Neural cell (in vitro differentiated cells): ENCODE measurements at regions not wholly inside any gene's neighbourhood (a gene's known extent, or its start where the extent isn't known, plus 50 kb on each side); places are given as distances from the start of the nearest gene placed in this dataset.

ENCODE experiments used
- H2AFZ ChIP-seq: fragments of 200-600, 300-800 bp; sonication (generic), shearing (Covaris generic); 2 replicates; pipeline ENCODE4 v1.6.0; 2014; ENCODE audit warnings: low read depth, mild to moderate bottlenecking, antibody characterized with exemption, low read length, moderate library complexity
- H3F3A ChIP-seq: fragments of 200-600 bp; shearing (Covaris generic); 2 replicates; pipeline ENCODE4 v1.6.1; 2016; ENCODE audit warnings: mild to moderate bottlenecking, moderate library complexity, mixed read lengths, antibody characterized with exemption, low read length; ENCODE audit not compliant: insufficient read depth, poor library complexity, severe bottlenecking
- H3K27ac ChIP-seq: fragments of 200-600, 300-800 bp; sonication (generic), shearing (Covaris generic); 2 replicates; pipeline ENCODE4 v1.5.1; 2014; ENCODE audit warnings: mild to moderate bottlenecking, low read length, moderate library complexity
- H3K27me3 ChIP-seq: fragments of 300-800, 200-600 bp; sonication (generic), shearing (Covaris generic); 2 replicates; pipeline ENCODE4 v1.6.0; 2014; ENCODE audit warnings: mild to moderate bottlenecking, low read depth, low read length, moderate library complexity; ENCODE audit not compliant: insufficient read depth
- H3K36me3 ChIP-seq: fragments of 300-800, 200-600 bp; sonication (generic), shearing (Covaris generic); 2 replicates; pipeline ENCODE4 v1.5.1; 2014; ENCODE audit warnings: mild to moderate bottlenecking, antibody characterized with exemption, low read length, moderate library complexity; ENCODE audit not compliant: insufficient read depth
- H3K4me2 ChIP-seq: fragments of 300-800, 200-600 bp; sonication (generic), shearing (Covaris generic); 2 replicates; pipeline ENCODE4 v1.6.0; 2014; ENCODE audit warnings: mild to moderate bottlenecking, low read length
- H3K4me3 ChIP-seq: fragments of 300-800, 200-600 bp; sonication (generic), shearing (Covaris generic); 2 replicates; pipeline ENCODE4 v1.5.1; 2014; ENCODE audit warnings: mild to moderate bottlenecking, low read length, moderate library complexity
- H3K79me2 ChIP-seq: fragments of 200-600 bp; shearing (Covaris generic); replicated peaks from 2 replicates; pipeline ENCODE4 v1.6.0; 2014; ENCODE audit warnings: mild to moderate bottlenecking, low read length, moderate library complexity; ENCODE audit not compliant: insufficient read depth
- H3K9ac ChIP-seq: fragments of 300-800, 200-600 bp; sonication (generic), shearing (Covaris generic); 2 replicates; pipeline ENCODE4 v1.6.1; 2016; ENCODE audit warnings: mild to moderate bottlenecking, low read length, mixed read lengths
- H3K9me2 ChIP-seq: fragments of 200-600 bp; shearing (Covaris generic); 2 replicates; pipeline ENCODE4 v1.6.1; 2016; ENCODE audit warnings: mild to moderate bottlenecking, low read length, mixed read lengths; ENCODE audit not compliant: insufficient read depth
- H3K9me3 ChIP-seq: fragments of 200-600, 300-800 bp; sonication (generic), shearing (Covaris generic); 2 replicates; pipeline ENCODE4 v1.6.1; 2016; ENCODE audit warnings: mild to moderate bottlenecking, mixed run types, low read length, moderate library complexity, mixed read lengths
- H4K20me1 ChIP-seq: fragments of 200-600 bp; shearing (Covaris generic); 2 replicates; pipeline ENCODE4 v1.6.1; 2016; ENCODE audit warnings: mild to moderate bottlenecking, mixed run types; ENCODE audit not compliant: insufficient read depth
- CTCF ChIP-seq: fragments of 450-650 bp; IDR thresholded peaks from 2 replicates; pipeline ENCODE4 v1.5.1; 2014; ENCODE audit warnings: antibody characterized with exemption, mild to moderate bottlenecking, moderate library complexity; ENCODE audit not compliant: poor library complexity, severe bottlenecking
- EP300 ChIP-seq: fragments of 450-650 bp; conservative IDR thresholded peaks from 2 replicates; pipeline ENCODE4 v1.6.1; 2014; ENCODE audit warnings: antibody characterized with exemption, mild to moderate bottlenecking, moderate library complexity; ENCODE audit not compliant: poor library complexity, severe bottlenecking
- EZH2 ChIP-seq: fragments of 200-600, 300-800 bp; shearing (Covaris generic), sonication (generic); IDR thresholded peaks from 2 replicates; pipeline ENCODE4 v1.6.1; 2014; ENCODE audit warnings: antibody characterized with exemption, low read length, borderline replicate concordance, mild to moderate bottlenecking; ENCODE audit not compliant: insufficient read depth, poor library complexity, severe bottlenecking
- MXI1 ChIP-seq: fragments of 450-650 bp; conservative IDR thresholded peaks from 2 replicates; pipeline ENCODE4 v1.6.1; 2014; ENCODE audit warnings: antibody characterized with exemption, mild to moderate bottlenecking; ENCODE audit not compliant: poor library complexity, severe bottlenecking
- POLR2AphosphoS5 ChIP-seq: IDR thresholded peaks from 2 replicates; pipeline ENCODE4 v1.6.1; 2012
- RAD21 ChIP-seq: fragments of 450-650 bp; conservative IDR thresholded peaks from 2 replicates; pipeline ENCODE4 v1.6.1; 2014; ENCODE audit warnings: antibody characterized with exemption, mild to moderate bottlenecking, moderate library complexity
- REST ChIP-seq: IDR thresholded peaks from 2 replicates; pipeline ENCODE4 v1.6.1; 2012; ENCODE audit warnings: borderline replicate concordance
- SMC3 ChIP-seq: fragments of 450-650 bp; conservative IDR thresholded peaks from 2 replicates; pipeline ENCODE4 v1.6.1; 2014; ENCODE audit warnings: antibody characterized with exemption, mild to moderate bottlenecking, moderate library complexity; ENCODE audit not compliant: poor library complexity
- TAF1 ChIP-seq: IDR thresholded peaks from 2 replicates; pipeline ENCODE4 v1.6.1; 2012; ENCODE audit warnings: low read depth

GRCh38 chr5:105659396-105659795, 2011.3 kb downstream of the EFNA5 start:
- no peaks in the 10 kb centered on the region for H3K36me3 ChIP-seq
- no peaks in the 10 kb centered on the region for H4K20me1 ChIP-seq
- H3K27ac ChIP-seq: no peak overlapping the region
- H3K79me2 ChIP-seq: no peaks in the 10 kb centered on the region
- H3K27me3 ChIP-seq: no peaks in the 10 kb centered on the region
- H3F3A ChIP-seq: no peaks in the 10 kb centered on the region
- no peak overlapping the region for H3K9ac ChIP-seq
- no peak overlapping the region for H3K4me3 ChIP-seq
- no peak for TF ChIP-seq MXI1
- no peak for TF ChIP-seq CTCF
- no peak for TF ChIP-seq REST
- TF ChIP-seq EZH2: no peak
- no peak for TF ChIP-seq TAF1
- TF ChIP-seq POLR2AphosphoS5: no peak
- TF ChIP-seq SMC3: no peak
- no peak for TF ChIP-seq RAD21
- no peak for TF ChIP-seq EP300
- H2AFZ ChIP-seq: no peak overlapping the region
- no peaks in the 10 kb centered on the region for H3K9me3 ChIP-seq
- no peaks in the 10 kb centered on the region for H3K9me2 ChIP-seq
- no peak overlapping the region for H3K4me2 ChIP-seq

GRCh38 chr5:105640328-105640727, 2030.4 kb downstream of the EFNA5 start:
- Histone ChIP-seq H3K9me3 (no peaks in the 10 kb centered on the region), H4K20me1 (no peaks in the 10 kb centered on the region), H3K9ac (no peak overlapping the region), H3K4me3 (no peak overlapping the region), H3K36me3 (no peaks in the 10 kb centered on the region), H3K27me3 (no peaks in the 10 kb centered on the region), H3K9me2 (no peaks in the 10 kb centered on the region), H3F3A (no peaks in the 10 kb centered on the region), H2AFZ (no peak overlapping the region), H3K79me2 (no peaks in the 10 kb centered on the region), H3K4me2 (no peak overlapping the region), H3K27ac (no peak overlapping the region)
- TF ChIP-seq RAD21: no peak
- TF ChIP-seq CTCF: no peak
- TF ChIP-seq SMC3: no peak
- TF ChIP-seq POLR2AphosphoS5: no peak
- TF ChIP-seq TAF1: no peak
- TF ChIP-seq EP300: no peak
- TF ChIP-seq EZH2: no peak
- TF ChIP-seq REST: no peak
